K562 (cell line): ENCODE measurements at regions not wholly inside any gene's neighbourhood (a gene's known extent, or its start where the extent isn't known, plus 50 kb on each side); places are given as distances from the start of the nearest gene placed in this dataset.

Source experiments
- ATAC-seq: fragments of 200-7000 bp; cut with Tn5 transposase; 3 replicates; pipeline ENCODE4 v1.9.1; 2020; ENCODE audit warnings: moderate library complexity
- BruUV-seq: library from RNA; stranded (reverse); fragments of 400-500 nt; replicated peaks from 2 replicates; lab custom pipeline; 2021; lab: Mats Ljungman, UMichigan
- CTCF ChIA-PET: fragments of 300-600 bp; formaldehyde crosslinking; extraction: SDS; loops from one replicate; lab custom pipeline; 2021; ENCODE audit warnings: low intra/inter-chr PET ratio; lab: Yijun Ruan, JAX
- POLR2A ChIA-PET: fragments of 300-600, 350-650 bp; sonication (Branson Sonifier 250); formaldehyde crosslinking; extraction: SDS; loops from one replicate; lab custom pipeline; 2021; ENCODE audit warnings: antibody characterized with exemption, inconsistent platforms; lab: Yijun Ruan, JAX
- DNase-seq, 4 experiments: peaks; one replicate each; pipeline versions ENCODE4 v3.0.0 to v3.0.0-alpha.2; 2011 to 2018; ENCODE audit warnings: low spot score in 3 of 4, mixed read lengths in 3 of 4; ENCODE audit errors: extremely low read depth in 1 of 4
- FAIRE-seq: peaks from 2 replicates; lab custom pipeline; 2011; peaks lifted over from hg19 to GRCh38; lab: Jason Lieb, UNC
- H2AFZ ChIP-seq: 2 replicates; pipeline ENCODE4 v1.6.0; 2011; ENCODE audit warnings: low read depth, low read length, control low read depth, inconsistent platforms
- H3K27ac ChIP-seq: fragments of 200-600 bp; 3 replicates; pipeline ENCODE4 v1.8.0; 2011; ENCODE audit warnings: low read depth, mild to moderate bottlenecking, control low read depth, inconsistent platforms, low read length, moderate library complexity, mixed read lengths; ENCODE audit errors: extremely low read depth
- H3K27me3 ChIP-seq, 2 experiments: fragments of 300-600 bp in 1 of 2; 2 replicates in 1 of 2; 3 replicates in 1 of 2; pipeline versions ENCODE4 v1.6.0 to v1.8.0; 2011; ENCODE audit warnings: inconsistent platforms in 2 of 2, low read length in 2 of 2, mild to moderate bottlenecking in 1 of 2, mixed read lengths in 1 of 2, moderate library complexity in 1 of 2; ENCODE audit not compliant: control insufficient read depth in 2 of 2, insufficient read depth in 2 of 2
- H3K36me3 ChIP-seq: fragments of 300-600 bp; 3 replicates; pipeline ENCODE4 v1.8.0; 2011; ENCODE audit warnings: mild to moderate bottlenecking, low read length, inconsistent platforms; ENCODE audit not compliant: control insufficient read depth, insufficient read depth
- H3K4me1 ChIP-seq, 2 experiments: fragments of 200-600 bp in 1 of 2; replicated peaks in 1 of 2; 2 replicates in 1 of 2; 3 replicates in 1 of 2; pipeline versions ENCODE4 v1.5.1 to v1.8.0; 2011; ENCODE audit warnings: inconsistent platforms in 2 of 2, low read length in 2 of 2, mild to moderate bottlenecking in 1 of 2, mixed read lengths in 1 of 2, moderate library complexity in 1 of 2; ENCODE audit not compliant: control insufficient read depth in 2 of 2, insufficient read depth in 2 of 2
- H3K4me2 ChIP-seq: 2 replicates; pipeline ENCODE4 v1.6.1; 2011; ENCODE audit warnings: low read length, control low read depth, inconsistent platforms, mixed read lengths; ENCODE audit not compliant: insufficient read depth
- H3K4me3 ChIP-seq: fragments of 200-600 bp; sonication (generic), shearing (Covaris generic); 2 replicates; pipeline ENCODE4 v1.5.1; 2016; ENCODE audit warnings: control low read depth, inconsistent platforms
- H3K79me2 ChIP-seq: fragments of 200-600 bp; 3 replicates; pipeline ENCODE4 v1.8.0; 2011; ENCODE audit warnings: low read length, inconsistent platforms; ENCODE audit not compliant: control insufficient read depth, insufficient read depth
- H3K9ac ChIP-seq, 2 experiments: 2 replicates each; pipeline versions ENCODE4 v1.6.0 to v1.6.1; 2011; ENCODE audit warnings: low read depth in 2 of 2, low read length in 2 of 2, control low read depth in 1 of 2, inconsistent platforms in 1 of 2, mild to moderate bottlenecking in 1 of 2, mixed read lengths in 1 of 2; ENCODE audit not compliant: insufficient read depth in 1 of 2
- H3K9me1 ChIP-seq: one replicate; pipeline ENCODE4 v1.6.0; 2011; ENCODE audit warnings: inconsistent platforms, mild to moderate bottlenecking, low read length, moderate library complexity; ENCODE audit not compliant: control insufficient read depth, insufficient read depth
- H3K9me3 ChIP-seq: replicated peaks from 2 replicates; pipeline ENCODE4 v1.5.1; 2011; ENCODE audit warnings: low read depth, low read length, inconsistent platforms; ENCODE audit not compliant: control insufficient read depth, insufficient read depth
- H4K20me1 ChIP-seq: replicated peaks from 2 replicates; pipeline ENCODE4 v1.6.1; 2011; ENCODE audit warnings: low read length, inconsistent platforms, mixed read lengths; ENCODE audit not compliant: control insufficient read depth, insufficient read depth
- CHD1 ChIP-seq: fragments of 200-600 bp; sonication (generic); IDR thresholded peaks from one replicate; pipeline ENCODE4 v1.6.1; 2012; ENCODE audit warnings: mild to moderate bottlenecking, moderate library complexity, low read length, inconsistent platforms
- GTF2B ChIP-seq: IDR thresholded peaks from 2 replicates; pipeline ENCODE4 v1.6.1; 2011; ENCODE audit not compliant: insufficient read length; ENCODE audit errors: extremely low read depth
- HNRNPL ChIP-seq: fragments of 200-400 bp; formaldehyde crosslinking; IDR thresholded peaks from 2 replicates; pipeline ENCODE4 v1.6.1; 2017; ENCODE audit warnings: low read depth, mild to moderate bottlenecking, low read length
- MCM7 ChIP-seq, 2 experiments: fragments of 450-650 bp; IDR thresholded peaks; 2 replicates each; pipeline ENCODE4 v1.6.1; 2016 to 2018
- MEF2A ChIP-seq: IDR thresholded peaks from 2 replicates; pipeline ENCODE4 v1.6.1; 2011; ENCODE audit warnings: low read depth, mild to moderate bottlenecking, low read length, moderate library complexity; ENCODE audit not compliant: control insufficient read depth
- NR2F6 ChIP-seq: fragments of 450-650 bp; formaldehyde crosslinking; IDR thresholded peaks from 2 replicates; pipeline ENCODE4 v1.4.0; 2020; ENCODE audit warnings: mild to moderate bottlenecking
- PHF20 ChIP-seq: fragments of 450-650 bp; IDR thresholded peaks from 2 replicates; pipeline ENCODE4 v1.6.1; 2018; ENCODE audit not compliant: partially characterized antibody
- RBFOX2 ChIP-seq: fragments of 200-400 bp; formaldehyde crosslinking; IDR thresholded peaks from 2 replicates; pipeline ENCODE4 v1.6.1; 2017; ENCODE audit warnings: low read depth, mild to moderate bottlenecking, low read length, moderate library complexity
- SMAD4 ChIP-seq: fragments of 250-450 bp; sonication (Bioruptor Pico); conservative IDR thresholded peaks from 2 replicates; pipeline ENCODE4 v1.8.0; 2021; ENCODE audit warnings: inconsistent platforms, mild to moderate bottlenecking, moderate library complexity
- SMARCA5 ChIP-seq: fragments of 450-650 bp; IDR thresholded peaks from 2 replicates; pipeline ENCODE4 v1.6.1; 2016
- SRSF7 ChIP-seq: fragments of 200-400 bp; formaldehyde crosslinking; optimal IDR thresholded peaks from 2 replicates; pipeline ENCODE3; 2017; ENCODE audit warnings: mild to moderate bottlenecking, low read depth, low read length
- TCF15 ChIP-seq: fragments of 250-450 bp; sonication (Bioruptor Pico); IDR thresholded peaks from 2 replicates; pipeline ENCODE4 v1.8.0; 2022; ENCODE audit warnings: moderate library complexity, mild to moderate bottlenecking, inconsistent platforms
- TGIF2 ChIP-seq: sonication (generic); formaldehyde crosslinking; IDR thresholded peaks from 2 replicates; pipeline ENCODE4 v1.8.1; 2022; ENCODE audit warnings: mild to moderate bottlenecking, missing genetic modification reagents, moderate library complexity
- TSC22D4 ChIP-seq: fragments of 450-650 bp; IDR thresholded peaks from 2 replicates; pipeline ENCODE4 v1.6.1; 2016; ENCODE audit warnings: missing genetic modification characterization, missing biosample characterization, control low read depth
- ZBTB9 ChIP-seq: fragments of 450-650 bp; formaldehyde crosslinking; IDR thresholded peaks from 2 replicates; pipeline ENCODE4 v1.4.0; 2020; ENCODE audit warnings: mild to moderate bottlenecking, moderate library complexity
- WGBS: fragments of 100-300 bp; shearing (Covaris generic); methylation state at CpG from one replicate; pipeline ENCODE4 v1.1.6; 2016; ENCODE audit warnings: low coverage, mixed read lengths; ENCODE audit not compliant: insufficient coverage; ENCODE audit errors: missing lambda C conversion rate; 5-methylcytosine and 5-hydroxymethylcytosine counted together
- in situ Hi-C: fragments of 300-500 bp; cut with MboI; formaldehyde crosslinking; loops from 4 replicates; pipeline ENCODE4 v1.15.0; 2018; ENCODE audit warnings: inconsistent platforms, mixed read lengths
- intact Hi-C: fragments of 100-400 bp; cut with micrococcal nuclease; formaldehyde crosslinking; loops from 2 replicates; pipeline ENCODE4 v1.14.2; 2022

GRCh38 chr13:32828711-32829110, 187.5 kb upstream of the KL start:
- POLR2A ChIA-PET: no interaction called here
- no peak overlapping the region for H2AFZ ChIP-seq
- ATAC-seq: no peak
- CTCF ChIA-PET: no interaction called here
- TF ChIP-seq HNRNPL: no peak
- TF ChIP-seq NR2F6 (CRISPR knock-in tag): no peak
- no peak for TF ChIP-seq RBFOX2
- no peak for TF ChIP-seq GTF2B
- no peak for TF ChIP-seq TSC22D4 (tag)
- TF ChIP-seq SRSF7: no peak
- TF ChIP-seq TGIF2: no peak
- no peak for TF ChIP-seq MCM7 (IDR thresholded peaks at IDR 0.05)
- no peak for TF ChIP-seq PHF20
- no peak for TF ChIP-seq ZBTB9 (CRISPR knock-in tag)
- no peak for TF ChIP-seq CHD1
- no peak for TF ChIP-seq SMARCA5
- no peak for TF ChIP-seq TCF15 (CRISPR knock-in tag)
- TF ChIP-seq SMAD4 (CRISPR knock-in tag): no peak
- TF ChIP-seq MEF2A: no peak
- no peaks in the 10 kb centered on the region for H3K36me3 ChIP-seq
- no peaks in the 10 kb centered on the region for H4K20me1 ChIP-seq
- intact Hi-C loops (no loop called here), in situ Hi-C loops (no loop called here)
- 0% methylated on average over 3 of the region's 6 CpGs for WGBS
- no TSS peak for BruUV-seq
- FAIRE-seq: no peak
- H3K9me3 ChIP-seq: no peaks in the 10 kb centered on the region
- no peak overlapping the region for H3K4me2 ChIP-seq
- no peak overlapping the region for H3K4me3 ChIP-seq
- no peak for DNase-seq
- peaks cover 3 to 9% of the 10 kb centered on the region in 2 experiments; a peak in 1 of 5 replicates for H3K27me3 ChIP-seq
- H3K9me1 ChIP-seq: no peaks in the 10 kb centered on the region
- no peak overlapping the region for H3K27ac ChIP-seq
- H3K9ac ChIP-seq: no peak overlapping the region
- H3K4me1 ChIP-seq: no peaks in the 10 kb centered on the region
- no peaks in the 10 kb centered on the region for H3K79me2 ChIP-seq
